ENCODE measurements at regions not wholly inside any gene's neighbourhood (a gene's known extent, or its start where the extent isn't known, plus 50 kb on each side); places are given as distances from the start of the nearest gene placed in this dataset.

- Histone ChIP-seq H3K14ac (replicated peaks; ENCODE audit: low read depth, low read length) (no peak overlapping the region), H4K91ac (ENCODE audit: insufficient read depth, low read depth, low read length) (no peak overlapping the region), H3K23ac (ENCODE audit: low read depth, low read length) (no peak overlapping the region), H3K36me3 (ENCODE audit: control insufficient read depth, insufficient read depth, low read length) (no peaks in the 10 kb centered on the region), H3K27ac (ENCODE audit: insufficient read depth, low read length) (no peak overlapping the region), H2AK5ac (ENCODE audit: low read depth, low read length) (no peak overlapping the region), H3K9ac (ENCODE audit: low read depth, low read length) (no peak overlapping the region), H3K79me1 (ENCODE audit: low read depth in 1 of 2, low read length in 2 of 2) (no peaks in the 10 kb centered on the region), H4K8ac (ENCODE audit: low read depth in 2 of 2, low read length in 2 of 2) (no peak overlapping the region), H3K9me3 (ENCODE audit: control insufficient read depth, insufficient read depth, low read length) (peaks cover 6% of the 10 kb centered on the region), H3K4me2 (ENCODE audit: low read depth, low read length) (no peak overlapping the region), H3K9me1 (ENCODE audit: insufficient read depth, low read length) (no peaks in the 10 kb centered on the region), H3K18ac (ENCODE audit: low read depth, low read length) (no peak overlapping the region), H2BK120ac (ENCODE audit: low read depth, low read length) (no peak overlapping the region), H3K4me1 (ENCODE audit: control insufficient read depth, insufficient read depth, low read length) (no peaks in the 10 kb centered on the region), H3K4ac (ENCODE audit: low read depth, low read length) (no peak overlapping the region), H3K56ac (ENCODE audit: extremely low read depth, insufficient read depth, low read length) (no peak overlapping the region), H2AFZ (replicated peaks; ENCODE audit: low read length, poor library complexity) (no peak overlapping the region), H4K20me1 (ENCODE audit: insufficient read depth, low read length) (no peaks in the 10 kb centered on the region), H3K4me3 (ENCODE audit: insufficient read depth, low read depth, low read length) (no peak overlapping the region), H2AK9ac (replicated peaks; ENCODE audit: low read depth, low read length, poor library complexity) (no peak overlapping the region), H3K27me3 (ENCODE audit: control insufficient read depth, insufficient read depth, low read length) (no peaks in the 10 kb centered on the region), H4K5ac (ENCODE audit: low read depth, low read length) (no peak overlapping the region), H2BK15ac (ENCODE audit: low read depth, low read length) (no peak overlapping the region), H2BK20ac (ENCODE audit: low read depth, low read length) (no peak overlapping the region), H2BK5ac (ENCODE audit: low read depth, low read length, poor library complexity, severe bottlenecking) (no peak overlapping the region)
- TF ChIP-seq CEBPB (IDR thresholded peaks at IDR 0.05; ENCODE audit: low read depth, low read length) = no peak
- no peak for TF ChIP-seq RAD21 (IDR thresholded peaks at IDR 0.05; ENCODE audit: low read length)
- no peak for TF ChIP-seq CHD1 (IDR thresholded peaks at IDR 0.05; ENCODE audit: low read depth, low read length)
- no peak for TF ChIP-seq NFE2L2 (IDR thresholded peaks at IDR 0.05; ENCODE audit: low read depth, low read length)
- ChIA-PET POLR2A (ENCODE audit: unreplicated experiment) (no interaction called here), CTCF (interaction anchor here (0.5 kb wide), 1 partner anchor 15 kb away, joined by 3 read pairs; no protein-coding TSS in a partner anchor)
- in situ Hi-C loops (cut with MboI; ENCODE audit: low sequenced_read_pairs) (no loop called here), dilution Hi-C loops (cut with HindIII; ENCODE audit: low sequenced_read_pairs, unreplicated experiment) (no loop called here), intact Hi-C loops (cut with micrococcal nuclease) (no loop called here)
- no TSS peak for BruUV-seq (replicated peaks)
- ATAC-seq (ENCODE audit: low read depth) (no peak), DNase-seq (no peak)
- 60% methylated on average over 2 of the region's 3 CpGs; no CpG with 5 or more reads in 1 of the 2 experiments for WGBS, 2 experiments (ENCODE audit: extremely low coverage in 2 of 2, insufficient read length in 1 of 2)
These were observed 567.0 kb upstream of the MCTP2 start for GRCh38 chr15:93664213-93664956.
